ENCODE measurements at regions not wholly inside any gene's neighbourhood (a gene's known extent, or its start where the extent isn't known, plus 50 kb on each side); places are given as distances from the start of the nearest gene placed in this dataset.

DNA sequence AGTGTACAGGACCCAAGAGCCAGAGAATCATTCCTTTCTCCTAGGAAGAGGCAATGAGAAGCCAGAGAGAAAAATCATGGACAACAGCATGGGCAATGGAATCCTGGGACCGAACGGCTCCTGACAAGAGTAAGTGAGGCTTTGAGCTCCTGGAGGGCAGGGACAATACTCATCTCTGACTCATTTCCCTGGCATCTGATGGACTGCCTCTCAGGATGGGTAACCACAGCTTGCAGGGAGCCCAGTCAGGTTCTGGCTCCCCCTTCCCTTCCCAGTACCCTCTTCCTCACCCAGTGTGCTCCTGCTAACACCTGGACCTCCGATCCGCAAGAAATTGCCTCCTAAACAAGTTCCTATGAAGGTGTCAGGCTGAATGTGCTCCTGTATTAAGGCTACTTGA, 51.2 kb upstream of the SORCS3 start (continued):
- TF ChIP-seq, protein P1, sequence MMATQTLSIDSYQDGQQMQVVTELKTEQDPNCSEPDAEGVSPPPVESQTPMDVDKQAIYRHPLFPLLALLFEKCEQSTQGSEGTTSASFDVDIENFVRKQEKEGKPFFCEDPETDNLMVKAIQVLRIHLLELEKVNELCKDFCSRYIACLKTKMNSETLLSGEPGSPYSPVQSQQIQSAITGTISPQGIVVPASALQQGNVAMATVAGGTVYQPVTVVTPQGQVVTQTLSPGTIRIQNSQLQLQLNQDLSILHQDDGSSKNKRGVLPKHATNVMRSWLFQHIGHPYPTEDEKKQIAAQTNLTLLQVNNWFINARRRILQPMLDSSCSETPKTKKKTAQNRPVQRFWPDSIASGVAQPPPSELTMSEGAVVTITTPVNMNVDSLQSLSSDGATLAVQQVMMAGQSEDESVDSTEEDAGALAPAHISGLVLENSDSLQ (IDR thresholded peaks at IDR 0.05), result no peak
- TF ChIP-seq CREB1 (IDR thresholded peaks at IDR 0.05; ENCODE audit: low read depth) (no peak), TCF12 (IDR thresholded peaks at IDR 0.05; ENCODE audit: low read depth, low read length) (no peak)
- TF ChIP-seq, protein P2, sequence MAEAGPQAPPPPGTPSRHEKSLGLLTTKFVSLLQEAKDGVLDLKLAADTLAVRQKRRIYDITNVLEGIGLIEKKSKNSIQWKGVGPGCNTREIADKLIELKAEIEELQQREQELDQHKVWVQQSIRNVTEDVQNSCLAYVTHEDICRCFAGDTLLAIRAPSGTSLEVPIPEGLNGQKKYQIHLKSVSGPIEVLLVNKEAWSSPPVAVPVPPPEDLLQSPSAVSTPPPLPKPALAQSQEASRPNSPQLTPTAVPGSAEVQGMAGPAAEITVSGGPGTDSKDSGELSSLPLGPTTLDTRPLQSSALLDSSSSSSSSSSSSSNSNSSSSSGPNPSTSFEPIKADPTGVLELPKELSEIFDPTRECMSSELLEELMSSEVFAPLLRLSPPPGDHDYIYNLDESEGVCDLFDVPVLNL (IDR thresholded peaks at IDR 0.05; ENCODE audit: low read depth, low read length), result no peak
- TF ChIP-seq, protein P3, sequence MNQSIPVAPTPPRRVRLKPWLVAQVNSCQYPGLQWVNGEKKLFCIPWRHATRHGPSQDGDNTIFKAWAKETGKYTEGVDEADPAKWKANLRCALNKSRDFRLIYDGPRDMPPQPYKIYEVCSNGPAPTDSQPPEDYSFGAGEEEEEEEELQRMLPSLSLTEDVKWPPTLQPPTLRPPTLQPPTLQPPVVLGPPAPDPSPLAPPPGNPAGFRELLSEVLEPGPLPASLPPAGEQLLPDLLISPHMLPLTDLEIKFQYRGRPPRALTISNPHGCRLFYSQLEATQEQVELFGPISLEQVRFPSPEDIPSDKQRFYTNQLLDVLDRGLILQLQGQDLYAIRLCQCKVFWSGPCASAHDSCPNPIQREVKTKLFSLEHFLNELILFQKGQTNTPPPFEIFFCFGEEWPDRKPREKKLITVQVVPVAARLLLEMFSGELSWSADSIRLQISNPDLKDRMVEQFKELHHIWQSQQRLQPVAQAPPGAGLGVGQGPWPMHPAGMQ (IDR thresholded peaks at IDR 0.05; ENCODE audit: borderline replicate concordance), result no peak

Measured in GM12878 (cell line).